DOHH2 (cell line): ENCODE measurements at regions not wholly inside any gene's neighbourhood (a gene's known extent, or its start where the extent isn't known, plus 50 kb on each side); places are given as distances from the start of the nearest gene placed in this dataset.

Source experiments
- H3F3A ChIP-seq: fragments of 200-600 bp; sonication (generic), shearing (Covaris generic); 2 replicates; pipeline ENCODE4 v1.6.0; 2016; ENCODE audit warnings: antibody characterized with exemption, mild to moderate bottlenecking; ENCODE audit not compliant: control insufficient read depth, insufficient read depth
- H3K27ac ChIP-seq: fragments of 200-600 bp; sonication (generic); 2 replicates; pipeline ENCODE4 v1.5.1; 2014; ENCODE audit warnings: low read depth, mild to moderate bottlenecking, low read length, moderate library complexity
- H3K27me3 ChIP-seq: fragments of 200-600 bp; sonication (generic); 2 replicates; pipeline ENCODE4 v1.6.1; 2014; ENCODE audit warnings: mild to moderate bottlenecking, low read length, mixed read lengths; ENCODE audit not compliant: control insufficient read depth
- H3K36me3 ChIP-seq: fragments of 200-600 bp; sonication (generic); 2 replicates; pipeline ENCODE4 v1.6.1; 2014; ENCODE audit warnings: mild to moderate bottlenecking, low read length, moderate library complexity, mixed read lengths; ENCODE audit not compliant: control insufficient read depth
- H3K4me1 ChIP-seq: fragments of 200-600 bp; sonication (generic); 2 replicates; pipeline ENCODE4 v1.6.1; 2014; ENCODE audit warnings: mild to moderate bottlenecking, low read length, mixed read lengths; ENCODE audit not compliant: control insufficient read depth
- H3K4me2 ChIP-seq: fragments of 200-600 bp; sonication (generic); 2 replicates; pipeline ENCODE4 v1.6.0; 2014; ENCODE audit warnings: mild to moderate bottlenecking, low read length, moderate library complexity
- H3K4me3 ChIP-seq: fragments of 200-600 bp; sonication (generic); 2 replicates; pipeline ENCODE4 v1.5.1; 2014; ENCODE audit warnings: mild to moderate bottlenecking, low read length, mixed read lengths
- H3K79me2 ChIP-seq: fragments of 200-600 bp; sonication (generic); 2 replicates; pipeline ENCODE4 v1.6.1; 2014; ENCODE audit warnings: mild to moderate bottlenecking, low read length, mixed read lengths; ENCODE audit not compliant: control insufficient read depth
- H3K9me2 ChIP-seq: fragments of 200-600 bp; sonication (generic); replicated peaks from 2 replicates; pipeline ENCODE4 v1.6.1; 2014; ENCODE audit warnings: mild to moderate bottlenecking, low read length, mixed read lengths; ENCODE audit not compliant: control insufficient read depth
- H3K9me3 ChIP-seq: fragments of 200-600 bp; sonication (generic); 2 replicates; pipeline ENCODE4 v1.6.1; 2014; ENCODE audit warnings: antibody characterized with exemption, low read length, mixed read lengths; ENCODE audit not compliant: control insufficient read depth, insufficient read depth
- H4K20me1 ChIP-seq: fragments of 200-600 bp; sonication (generic); 2 replicates; pipeline ENCODE4 v1.6.0; 2014; ENCODE audit warnings: low read depth, mild to moderate bottlenecking, antibody characterized with exemption, low read length, moderate library complexity; ENCODE audit not compliant: control insufficient read depth, insufficient read depth
- CTCF ChIP-seq: fragments of 200-600 bp; sonication (generic); IDR thresholded peaks from one replicate; pipeline ENCODE4 v1.5.1; 2014; ENCODE audit warnings: antibody characterized with exemption, mild to moderate bottlenecking, low read depth, low read length; ENCODE audit not compliant: poor library complexity, severe bottlenecking
- EZH2phosphoT487 ChIP-seq: fragments of 200-600 bp; sonication (generic); IDR thresholded peaks from 2 replicates; pipeline ENCODE4 v1.6.1; 2017; ENCODE audit warnings: borderline replicate concordance, mild to moderate bottlenecking, antibody characterized with exemption, low read length, moderate library complexity, mixed read lengths

DNA sequence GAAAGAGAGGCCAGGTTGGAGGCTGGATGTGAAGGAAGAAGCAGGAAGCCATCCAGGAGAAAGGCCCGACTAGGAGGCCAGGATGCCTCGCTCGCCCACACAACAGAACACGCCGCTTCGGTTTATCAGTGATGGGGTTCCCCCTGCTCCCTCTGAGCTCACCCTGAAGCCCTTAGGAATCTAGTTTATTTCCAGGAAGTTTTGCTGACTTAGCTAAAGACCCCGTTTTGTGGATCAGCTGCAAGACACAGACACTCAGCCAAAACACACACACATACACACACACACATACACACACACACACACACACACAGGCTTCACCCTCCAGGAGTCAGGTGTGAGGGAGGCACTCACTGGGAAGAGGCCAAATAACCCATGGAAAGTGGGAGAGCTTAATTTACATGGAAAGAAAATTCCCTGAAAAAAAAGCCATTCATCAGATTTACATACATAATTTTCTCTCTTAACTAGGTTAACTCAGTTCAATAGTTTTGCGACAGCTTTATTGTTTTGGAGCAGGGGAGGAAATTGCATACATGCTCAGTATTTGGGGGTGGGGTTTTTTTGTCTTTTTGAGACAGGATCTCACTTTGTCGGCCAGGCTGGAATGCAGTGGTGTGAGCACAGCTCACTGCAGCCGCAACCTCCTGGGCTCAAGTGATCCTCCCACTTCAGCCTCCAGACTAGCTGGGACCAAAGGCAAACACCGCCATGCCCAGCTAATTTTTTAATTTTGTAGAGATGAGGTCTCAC is 92.7 kb upstream of the HAND1 start:
- Histone ChIP-seq H3K4me1 (no peaks in the 10 kb centered on the region; the same call in 1 of the 2 replicates), H3K79me2 (no peaks in the 10 kb centered on the region), H3K4me2 (no peak overlapping the region), H3K9me2 (no peaks in the 10 kb centered on the region), H3K27me3 (peaks cover 3% of the 10 kb centered on the region; the same call in 1 of the 2 replicates), H4K20me1 (no peaks in the 10 kb centered on the region), H3K9me3 (no peaks in the 10 kb centered on the region), H3F3A (no peaks in the 10 kb centered on the region), H3K27ac (no peak overlapping the region), H3K36me3 (no peaks in the 10 kb centered on the region), H3K4me3 (no peak overlapping the region)
- no peak for TF ChIP-seq CTCF

DNA sequence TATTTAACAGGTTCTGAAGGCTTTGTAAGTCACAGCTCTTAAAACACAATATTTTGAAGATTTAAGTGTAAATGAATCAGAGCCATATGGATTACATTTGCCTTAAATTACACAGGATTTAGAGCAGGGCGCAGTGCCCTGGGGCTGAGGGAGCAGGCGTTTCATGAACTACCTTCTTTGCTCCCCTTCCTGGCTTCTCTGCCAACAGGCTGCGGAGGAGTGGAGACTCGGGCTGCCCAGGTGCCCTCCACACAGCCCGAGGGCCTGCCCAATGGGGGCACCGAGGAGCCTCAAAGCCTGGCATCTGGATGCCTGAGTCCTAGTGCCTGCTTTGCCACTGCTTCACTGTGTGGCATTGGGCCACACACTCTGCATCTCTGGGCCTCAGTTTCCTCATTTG is 90.6 kb upstream of the HAND1 start:
- TF ChIP-seq EZH2phosphoT487 = no peak
- TF ChIP-seq CTCF = no peak
- no peaks in the 10 kb centered on the region for H3K9me2 ChIP-seq

DNA sequence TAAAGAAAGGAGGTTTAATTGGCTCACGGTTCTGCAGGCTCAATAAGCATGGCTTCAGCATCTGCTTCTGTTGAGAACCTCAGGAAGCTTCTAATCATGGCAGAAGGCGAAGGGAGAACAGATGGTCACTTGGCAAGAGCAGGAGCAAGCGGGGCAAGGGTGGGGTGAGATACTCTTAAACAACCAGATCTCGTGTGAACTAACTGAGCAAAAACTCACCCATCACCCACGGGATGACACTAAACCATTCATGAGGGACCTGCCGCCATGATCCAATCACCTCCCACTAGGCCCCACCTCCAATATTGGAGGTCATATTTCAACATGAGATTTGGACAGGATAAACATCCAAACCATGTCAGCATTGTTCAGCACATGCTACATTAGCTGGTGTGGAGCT is 89.1 kb upstream of the HAND1 start:
- TF ChIP-seq EZH2phosphoT487 (no peak), CTCF (no peak)
- no peaks in the 10 kb centered on the region for H3K79me2 ChIP-seq

More for the DNA sequence above, 90.6 kb upstream of the HAND1 start:
- Histone ChIP-seq H3K27me3 (no peaks in the 10 kb centered on the region), H3K79me2 (no peaks in the 10 kb centered on the region), H3K4me2 (no peak overlapping the region), H3K4me1 (no peaks in the 10 kb centered on the region), H3F3A (no peaks in the 10 kb centered on the region), H3K36me3 (no peaks in the 10 kb centered on the region), H3K4me3 (no peak overlapping the region), H3K27ac (no peak overlapping the region), H4K20me1 (no peaks in the 10 kb centered on the region), H3K9me3 (no peaks in the 10 kb centered on the region)

More for the DNA sequence above, 89.1 kb upstream of the HAND1 start:
- H3K9me2 ChIP-seq = no peaks in the 10 kb centered on the region
- no peak overlapping the region for H3K4me2 ChIP-seq
- no peak overlapping the region for H3K4me3 ChIP-seq
- no peak overlapping the region for H3K27ac ChIP-seq
- H3K9me3 ChIP-seq = no peaks in the 10 kb centered on the region
- H3K36me3 ChIP-seq = no peaks in the 10 kb centered on the region
- H3K27me3 ChIP-seq = no peaks in the 10 kb centered on the region
- H4K20me1 ChIP-seq = no peaks in the 10 kb centered on the region
- H3K4me1 ChIP-seq = no peaks in the 10 kb centered on the region
- H3F3A ChIP-seq = no peaks in the 10 kb centered on the region
